HepG2 (cell line): ENCODE measurements at regions not wholly inside any gene's neighbourhood (a gene's known extent, or its start where the extent isn't known, plus 50 kb on each side); places are given as distances from the start of the nearest gene placed in this dataset.

Source experiments
- ATAC-seq: fragments of 200-7000 bp; cut with Tn5 transposase; 3 replicates; pipeline ENCODE4 v1.9.1; 2020; ENCODE audit warnings: mild to moderate bottlenecking, moderate library complexity
- BruUV-seq: library from RNA; stranded (reverse); fragments of 400-500 nt; replicated peaks from 2 replicates; lab custom pipeline; 2021; lab: Mats Ljungman, UMichigan
- CTCF ChIA-PET: fragments of 300-600 bp; formaldehyde crosslinking; extraction: SDS; loops from one replicate; lab custom pipeline; 2021; ENCODE audit warnings: low total read pairs, inconsistent platforms, low intra/inter-chr PET ratio; lab: Yijun Ruan, JAX
- POLR2A ChIA-PET: fragments of 350-600 bp; sonication (Branson Sonifier 250); formaldehyde crosslinking; loops from one replicate; lab custom pipeline; 2020; ENCODE audit warnings: antibody characterized with exemption, inconsistent platforms; lab: Yijun Ruan, JAX
- DNase-seq: peaks from one replicate; pipeline ENCODE4 v3.0.0-alpha.2; 2015; ENCODE audit warnings: low spot score
- FAIRE-seq: peaks from 3 replicates; lab custom pipeline; 2011; peaks lifted over from hg19 to GRCh38; lab: Jason Lieb, UNC
- H2AFZ ChIP-seq: one replicate; pipeline ENCODE4 v1.6.1; 2011; ENCODE audit warnings: low read length, inconsistent platforms
- H3K27ac ChIP-seq: fragments of 300-600 bp; 3 replicates; pipeline ENCODE4 v1.8.0; 2011; ENCODE audit warnings: mixed run types, mild to moderate bottlenecking, mixed read lengths, low read length, inconsistent platforms; ENCODE audit not compliant: insufficient read depth; ENCODE audit errors: extremely low read length
- H3K27me3 ChIP-seq, 2 experiments: fragments of 200-600 bp in 1 of 2; 2 replicates in 1 of 2; 3 replicates in 1 of 2; pipeline versions ENCODE4 v1.6.0 to v1.8.0; 2011; ENCODE audit warnings: low read length in 2 of 2, mild to moderate bottlenecking in 2 of 2, moderate library complexity in 2 of 2, inconsistent platforms in 1 of 2; ENCODE audit not compliant: insufficient read depth in 2 of 2, control insufficient read depth in 1 of 2
- H3K36me3 ChIP-seq, 2 experiments: fragments of 200-600 bp in 1 of 2; replicated peaks in 1 of 2; 2 replicates in 1 of 2; 3 replicates in 1 of 2; pipeline versions ENCODE4 v1.5.1 to v1.8.0; 2011; ENCODE audit warnings: low read length in 2 of 2, inconsistent platforms in 1 of 2; ENCODE audit not compliant: insufficient read depth in 2 of 2, control insufficient read depth in 1 of 2
- H3K4me1 ChIP-seq: 2 replicates; pipeline ENCODE4 v1.5.1; 2012; ENCODE audit warnings: low read length, inconsistent platforms; ENCODE audit not compliant: insufficient read depth
- H3K4me2 ChIP-seq: 2 replicates; pipeline ENCODE4 v1.6.0; 2011; ENCODE audit warnings: low read depth, low read length, inconsistent platforms
- H3K4me3 ChIP-seq, 3 experiments: fragments of 200-600 bp in 1 of 3; sonication (generic), shearing (Covaris generic) in 1 of 3; replicated peaks in 1 of 3; 2 replicates each; pipeline ENCODE4 v1.5.1; 2011 to 2016; ENCODE audit warnings: low read length in 3 of 3, inconsistent platforms in 2 of 3, low read depth in 2 of 3, mild to moderate bottlenecking in 2 of 3, control low read depth in 1 of 3, mixed read lengths in 1 of 3; ENCODE audit not compliant: insufficient read depth in 1 of 3
- H3K79me2 ChIP-seq: one replicate; pipeline ENCODE4 v1.6.1; 2011; ENCODE audit warnings: low read length, inconsistent platforms; ENCODE audit not compliant: insufficient read depth
- H3K9ac ChIP-seq: 2 replicates; pipeline ENCODE4 v1.6.0; 2011; ENCODE audit warnings: mild to moderate bottlenecking, low read depth, low read length, inconsistent platforms; ENCODE audit not compliant: insufficient read depth
- H3K9me3 ChIP-seq: 2 replicates; pipeline ENCODE4 v1.5.1; 2012; ENCODE audit warnings: mild to moderate bottlenecking, low read length
- H4K20me1 ChIP-seq: 2 replicates; pipeline ENCODE4 v1.6.0; 2011; ENCODE audit warnings: inconsistent platforms, mild to moderate bottlenecking, low read length, moderate library complexity; ENCODE audit not compliant: insufficient read depth
- ATF7 ChIP-seq, 2 experiments: fragments of 450-650 bp in 1 of 2; sonication (generic) in 1 of 2; formaldehyde crosslinking in 1 of 2; IDR thresholded peaks; 2 replicates each; pipeline versions ENCODE4 v1.4.0 to v1.6.1; 2016 to 2020; ENCODE audit warnings: antibody characterized with exemption in 1 of 2, mild to moderate bottlenecking in 1 of 2, missing genetic modification reagents in 1 of 2
- EZH2 ChIP-seq: conservative IDR thresholded peaks from 2 replicates; pipeline ENCODE4 v1.6.1; 2012; ENCODE audit warnings: mild to moderate bottlenecking, low read depth, low read length, moderate library complexity
- GLI4 ChIP-seq: sonication (generic); formaldehyde crosslinking; IDR thresholded peaks from 2 replicates; pipeline ENCODE4 v1.5.1; 2020; ENCODE audit warnings: missing genetic modification reagents, mild to moderate bottlenecking, moderate library complexity, borderline replicate concordance
- MBD4 ChIP-seq: IDR thresholded peaks from 2 replicates; pipeline ENCODE4 v1.6.1; 2012; ENCODE audit warnings: low read length, inconsistent platforms, borderline replicate concordance
- MIXL1 ChIP-seq: IDR thresholded peaks from 2 replicates; pipeline ENCODE4 v1.6.1; 2016
- PCBP1 ChIP-seq: fragments of 200-400 bp; formaldehyde crosslinking; IDR thresholded peaks from 2 replicates; pipeline ENCODE4 v1.6.1; 2017; ENCODE audit warnings: mild to moderate bottlenecking, low read depth, low read length, borderline replicate concordance
- PTBP1 ChIP-seq: fragments of 200-400 bp; formaldehyde crosslinking; IDR thresholded peaks from 2 replicates; pipeline ENCODE4 v1.6.1; 2018; ENCODE audit warnings: low read length, low read depth; ENCODE audit not compliant: poor library complexity, severe bottlenecking
- RBFOX2 ChIP-seq: fragments of 200-400 bp; formaldehyde crosslinking; IDR thresholded peaks from 2 replicates; pipeline ENCODE4 v1.6.1; 2017; ENCODE audit warnings: low read depth, mild to moderate bottlenecking, low read length
- REXO4 ChIP-seq: sonication (generic); formaldehyde crosslinking; IDR thresholded peaks from 2 replicates; pipeline ENCODE4 v1.8.0; 2022; ENCODE audit warnings: missing genetic modification reagents, mild to moderate bottlenecking, borderline replicate concordance
- TBL1XR1 ChIP-seq: fragments of 150-350 bp; IDR thresholded peaks from 2 replicates; pipeline ENCODE4 v1.6.1; 2014; ENCODE audit warnings: borderline replicate concordance, low read length; ENCODE audit not compliant: partially characterized antibody
- ZNF17 ChIP-seq: sonication (generic); formaldehyde crosslinking; IDR thresholded peaks from 2 replicates; pipeline ENCODE4 v1.5.0; 2020; ENCODE audit warnings: mild to moderate bottlenecking, missing genetic modification reagents
- ZNF232 ChIP-seq: sonication (generic); formaldehyde crosslinking; IDR thresholded peaks from 2 replicates; pipeline ENCODE4 v1.4.0; 2020; ENCODE audit warnings: missing genetic modification reagents, borderline replicate concordance
- ZNF558 ChIP-seq: sonication (generic); formaldehyde crosslinking; IDR thresholded peaks from 2 replicates; pipeline ENCODE4 v1.9.0; 2022; ENCODE audit warnings: mild to moderate bottlenecking, missing genetic modification reagents, borderline replicate concordance
- ZNF598 ChIP-seq: sonication (generic); formaldehyde crosslinking; IDR thresholded peaks from 2 replicates; pipeline ENCODE4 v1.5.1; 2020; ENCODE audit warnings: mild to moderate bottlenecking, missing genetic modification reagents, borderline replicate concordance
- WGBS: methylation state at CpG from one replicate; pipeline ENCODE4 v1.1.6; 2017; ENCODE audit warnings: low lambda C conversion rate; 5-methylcytosine and 5-hydroxymethylcytosine counted together
- in situ Hi-C: cut with HindIII; loops from 2 replicates; pipeline ENCODE4 v1.10.0; 2017; ENCODE audit warnings: low pct_unique_long_range_greater_than_20kb; ENCODE audit not compliant: extremely low pct_ligation_motif_present
- intact Hi-C: fragments of 100-400 bp; cut with micrococcal nuclease; formaldehyde crosslinking; loops from one replicate; pipeline ENCODE4 v1.10.0; 2022; ENCODE audit not compliant: unreplicated experiment
- TF ChIP-seq, protein P1 (sequence below), 2 experiments: sonication (generic) in 1 of 2; formaldehyde crosslinking in 1 of 2; IDR thresholded peaks; 2 replicates each; pipeline versions ENCODE4 v1.5.1 to v1.6.1; 2011 to 2020; ENCODE audit warnings: borderline replicate concordance in 1 of 2, low read depth in 1 of 2, low read length in 1 of 2, mild to moderate bottlenecking in 1 of 2, missing genetic modification reagents in 1 of 2, moderate library complexity in 1 of 2
- TF ChIP-seq, protein P2 (sequence below): sonication (generic); formaldehyde crosslinking; IDR thresholded peaks from 2 replicates; pipeline ENCODE4 v1.4.0; 2020; ENCODE audit warnings: missing genetic modification reagents
- TF ChIP-seq, protein P3 (sequence below): sonication (generic); formaldehyde crosslinking; IDR thresholded peaks from 2 replicates; pipeline ENCODE4 v1.4.0; 2020; ENCODE audit warnings: missing genetic modification reagents, borderline replicate concordance

GRCh38 chr11:23577296-23577695 is 717.0 kb upstream of the CCDC179 start:
- Histone ChIP-seq H3K4me1 (no peaks in the 10 kb centered on the region), H3K9ac (no peak overlapping the region), H3K36me3 (no peaks in the 10 kb centered on the region), H3K27ac (no peak overlapping the region), H3K4me2 (no peak overlapping the region), H3K27me3 (no peaks in the 10 kb centered on the region), H4K20me1 (no peaks in the 10 kb centered on the region), H3K9me3 (no peaks in the 10 kb centered on the region), H3K79me2 (no peaks in the 10 kb centered on the region), H2AFZ (no peak overlapping the region), H3K4me3 (no peak overlapping the region)
- no TSS peak for BruUV-seq
- no peak for ATAC-seq
- in situ Hi-C loops (no loop called here), intact Hi-C loops (no loop called here)
- no peak for FAIRE-seq
- ChIA-PET CTCF (no interaction called here), POLR2A (no interaction called here)
- WGBS: 0% methylated on average over 2 of the region's 2 CpGs
- no peak for DNase-seq
- no peak for TF ChIP-seq GLI4 (CRISPR knock-in tag)
- TF ChIP-seq TBL1XR1: no peak
- TF ChIP-seq MIXL1 (CRISPR knock-in tag): no peak
- no peak for TF ChIP-seq MBD4
- TF ChIP-seq, protein P1, sequence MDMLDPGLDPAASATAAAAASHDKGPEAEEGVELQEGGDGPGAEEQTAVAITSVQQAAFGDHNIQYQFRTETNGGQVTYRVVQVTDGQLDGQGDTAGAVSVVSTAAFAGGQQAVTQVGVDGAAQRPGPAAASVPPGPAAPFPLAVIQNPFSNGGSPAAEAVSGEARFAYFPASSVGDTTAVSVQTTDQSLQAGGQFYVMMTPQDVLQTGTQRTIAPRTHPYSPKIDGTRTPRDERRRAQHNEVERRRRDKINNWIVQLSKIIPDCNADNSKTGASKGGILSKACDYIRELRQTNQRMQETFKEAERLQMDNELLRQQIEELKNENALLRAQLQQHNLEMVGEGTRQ (IDR thresholded peaks at IDR 0.05; ENCODE audit: low read depth, low read length): no peak
- TF ChIP-seq, protein P1 (CRISPR knock-in tag; IDR thresholded peaks at IDR 0.05; ENCODE audit: borderline replicate concordance): no peak
- no peak for TF ChIP-seq EZH2
- no peak for TF ChIP-seq RBFOX2
- TF ChIP-seq ZNF17 (CRISPR knock-in tag): no peak
- TF ChIP-seq, protein P2, sequence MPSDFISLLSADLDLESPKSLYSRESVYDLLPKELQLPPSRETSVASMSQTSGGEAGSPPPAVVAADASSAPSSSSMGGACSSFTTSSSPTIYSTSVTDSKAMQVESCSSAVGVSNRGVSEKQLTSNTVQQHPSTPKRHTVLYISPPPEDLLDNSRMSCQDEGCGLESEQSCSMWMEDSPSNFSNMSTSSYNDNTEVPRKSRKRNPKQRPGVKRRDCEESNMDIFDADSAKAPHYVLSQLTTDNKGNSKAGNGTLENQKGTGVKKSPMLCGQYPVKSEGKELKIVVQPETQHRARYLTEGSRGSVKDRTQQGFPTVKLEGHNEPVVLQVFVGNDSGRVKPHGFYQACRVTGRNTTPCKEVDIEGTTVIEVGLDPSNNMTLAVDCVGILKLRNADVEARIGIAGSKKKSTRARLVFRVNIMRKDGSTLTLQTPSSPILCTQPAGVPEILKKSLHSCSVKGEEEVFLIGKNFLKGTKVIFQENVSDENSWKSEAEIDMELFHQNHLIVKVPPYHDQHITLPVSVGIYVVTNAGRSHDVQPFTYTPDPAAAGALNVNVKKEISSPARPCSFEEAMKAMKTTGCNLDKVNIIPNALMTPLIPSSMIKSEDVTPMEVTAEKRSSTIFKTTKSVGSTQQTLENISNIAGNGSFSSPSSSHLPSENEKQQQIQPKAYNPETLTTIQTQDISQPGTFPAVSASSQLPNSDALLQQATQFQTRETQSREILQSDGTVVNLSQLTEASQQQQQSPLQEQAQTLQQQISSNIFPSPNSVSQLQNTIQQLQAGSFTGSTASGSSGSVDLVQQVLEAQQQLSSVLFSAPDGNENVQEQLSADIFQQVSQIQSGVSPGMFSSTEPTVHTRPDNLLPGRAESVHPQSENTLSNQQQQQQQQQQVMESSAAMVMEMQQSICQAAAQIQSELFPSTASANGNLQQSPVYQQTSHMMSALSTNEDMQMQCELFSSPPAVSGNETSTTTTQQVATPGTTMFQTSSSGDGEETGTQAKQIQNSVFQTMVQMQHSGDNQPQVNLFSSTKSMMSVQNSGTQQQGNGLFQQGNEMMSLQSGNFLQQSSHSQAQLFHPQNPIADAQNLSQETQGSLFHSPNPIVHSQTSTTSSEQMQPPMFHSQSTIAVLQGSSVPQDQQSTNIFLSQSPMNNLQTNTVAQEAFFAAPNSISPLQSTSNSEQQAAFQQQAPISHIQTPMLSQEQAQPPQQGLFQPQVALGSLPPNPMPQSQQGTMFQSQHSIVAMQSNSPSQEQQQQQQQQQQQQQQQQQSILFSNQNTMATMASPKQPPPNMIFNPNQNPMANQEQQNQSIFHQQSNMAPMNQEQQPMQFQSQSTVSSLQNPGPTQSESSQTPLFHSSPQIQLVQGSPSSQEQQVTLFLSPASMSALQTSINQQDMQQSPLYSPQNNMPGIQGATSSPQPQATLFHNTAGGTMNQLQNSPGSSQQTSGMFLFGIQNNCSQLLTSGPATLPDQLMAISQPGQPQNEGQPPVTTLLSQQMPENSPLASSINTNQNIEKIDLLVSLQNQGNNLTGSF: no peak
- no peak for TF ChIP-seq ZNF598
- no peak for TF ChIP-seq PTBP1
- no peak for TF ChIP-seq ZNF558 (CRISPR knock-in tag)
- TF ChIP-seq, protein P3, sequence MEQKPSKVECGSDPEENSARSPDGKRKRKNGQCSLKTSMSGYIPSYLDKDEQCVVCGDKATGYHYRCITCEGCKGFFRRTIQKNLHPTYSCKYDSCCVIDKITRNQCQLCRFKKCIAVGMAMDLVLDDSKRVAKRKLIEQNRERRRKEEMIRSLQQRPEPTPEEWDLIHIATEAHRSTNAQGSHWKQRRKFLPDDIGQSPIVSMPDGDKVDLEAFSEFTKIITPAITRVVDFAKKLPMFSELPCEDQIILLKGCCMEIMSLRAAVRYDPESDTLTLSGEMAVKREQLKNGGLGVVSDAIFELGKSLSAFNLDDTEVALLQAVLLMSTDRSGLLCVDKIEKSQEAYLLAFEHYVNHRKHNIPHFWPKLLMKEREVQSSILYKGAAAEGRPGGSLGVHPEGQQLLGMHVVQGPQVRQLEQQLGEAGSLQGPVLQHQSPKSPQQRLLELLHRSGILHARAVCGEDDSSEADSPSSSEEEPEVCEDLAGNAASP (CRISPR knock-in tag): no peak
- no peak for TF ChIP-seq ATF7 (IDR thresholded peaks at IDR 0.05)
- TF ChIP-seq ATF7 (CRISPR knock-in tag; IDR thresholded peaks at IDR 0.05): no peak
- TF ChIP-seq PCBP1: no peak
- no peak for TF ChIP-seq ZNF232 (CRISPR knock-in tag)
- no peak for TF ChIP-seq REXO4 (CRISPR knock-in tag)
